Ovary (tissue), 3 donors: ENCODE measurements at regions not wholly inside any gene's neighbourhood (a gene's known extent, or its start where the extent isn't known, plus 50 kb on each side); places are given as distances from the start of the nearest gene placed in this dataset.

Source experiments
- CTCF ChIP-seq, 3 donors: fragments of 450-650 bp in 2 of 3; fragments of 200-600 bp in 1 of 3; IDR thresholded peaks; one replicate each; pipeline versions ENCODE4 v1.5.1 to v1.8.0; 2016 to 2022; ENCODE audit warnings: antibody characterized with exemption in 3 of 3, mild to moderate bottlenecking in 1 of 3
- POLR2A ChIP-seq: fragments of 450-650 bp; IDR thresholded peaks from one replicate; pipeline ENCODE4 v1.6.1; 2017; ENCODE audit warnings: antibody characterized with exemption, mild to moderate bottlenecking, moderate library complexity
- donor health status: DM: no; HTN: no; CAD: no.

DNA sequence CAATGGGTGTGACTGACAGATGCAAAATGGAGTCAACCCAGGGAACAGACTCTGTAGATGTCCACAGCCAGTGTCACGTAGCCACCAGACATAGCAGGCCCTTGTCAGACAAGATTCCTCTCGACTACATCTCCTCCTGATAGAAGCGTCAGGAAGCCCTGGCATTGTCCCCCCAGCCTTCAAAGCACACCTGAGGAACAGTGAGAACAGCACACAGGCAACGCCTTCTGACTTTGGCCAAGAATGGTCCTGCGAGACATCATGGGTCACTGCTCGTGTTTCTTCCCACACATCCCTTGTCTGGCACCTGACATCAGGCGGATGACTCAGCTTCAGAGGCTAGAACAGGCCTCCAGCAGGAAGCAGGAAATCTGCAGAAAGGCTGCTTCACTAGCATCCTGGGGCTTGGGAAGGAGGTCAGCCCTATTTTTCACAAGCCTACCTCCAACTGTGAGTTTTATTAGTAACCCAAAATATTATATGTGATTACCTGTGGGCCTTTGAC lies 52.8 kb upstream of the GPR26 start:
- TF ChIP-seq POLR2A (no peak), CTCF (IDR thresholded peaks at IDR 0.05) (no peak)
